HG02970 (cell line): ENCODE measurements at regions not wholly inside any gene's neighbourhood (a gene's known extent, or its start where the extent isn't known, plus 50 kb on each side); places are given as distances from the start of the nearest gene placed in this dataset.
"Not testable (repeated sequence)": the region's sequence is repeated elsewhere in the genome, so short reads cannot be mapped to it uniquely, and the experiment has no call there.

Experiments used
- ATAC-seq: cut with Tn5 transposase; IDR thresholded peaks from one replicate; pipeline ENCODE4 v1.9.1; 2021; ENCODE audit warnings: mild to moderate bottlenecking, moderate library complexity, moderate number of reproducible peaks; ENCODE audit not compliant: unreplicated experiment, low FRiP score

- no peak for ATAC-seq
These were observed 195.5 kb upstream of the FBXL4 start for GRCh38 chr6:99143108-99143861.

DNA sequence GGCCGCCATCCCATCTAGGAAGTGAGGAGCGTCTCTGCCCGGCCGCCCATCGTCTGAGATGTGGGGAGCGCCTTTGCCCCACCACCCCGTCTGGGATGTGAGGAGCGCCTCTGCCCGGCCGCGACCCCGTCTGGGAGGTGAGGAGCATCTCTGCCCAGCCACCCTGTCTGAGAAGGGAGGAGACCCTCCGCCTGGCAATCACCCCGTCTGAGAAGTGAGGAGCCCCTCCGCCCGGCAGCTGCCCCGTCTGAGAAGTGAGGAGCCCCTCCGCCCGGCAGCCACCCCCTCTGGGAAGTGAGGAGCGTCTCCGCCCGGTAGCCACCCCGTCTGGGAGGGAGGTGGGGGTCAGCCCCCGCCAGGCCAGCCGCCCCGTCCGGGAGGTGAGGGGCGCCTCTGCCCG lies 194.2 kb upstream of the FBXL4 start:
- ATAC-seq: not testable (repeated sequence)

- ATAC-seq: no peak
These were observed 190.7 kb upstream of the FBXL4 start for GRCh38 chr6:99138445-99138844.

- no peak for ATAC-seq
These were observed 189.6 kb upstream of the FBXL4 start for GRCh38 chr6:99137314-99137713.

DNA sequence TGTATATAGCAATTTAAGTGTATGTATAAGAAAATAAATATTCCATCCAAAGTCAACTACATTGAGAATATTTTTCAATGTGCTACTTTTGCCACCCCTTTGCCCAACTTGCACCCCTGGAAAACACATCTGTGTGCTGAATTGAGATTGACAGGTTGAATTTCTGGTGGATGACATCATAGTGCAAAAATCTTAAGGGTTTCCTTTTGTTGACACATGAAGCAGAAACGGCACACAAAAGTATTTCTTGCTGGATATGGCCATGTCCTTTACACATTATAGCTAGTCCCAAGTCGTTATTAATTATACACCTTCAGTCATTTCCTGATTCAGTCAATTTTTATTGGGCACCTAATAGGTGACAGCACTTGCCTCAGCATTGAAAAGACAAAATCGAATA lies 188.7 kb upstream of the FBXL4 start:
- no peak for ATAC-seq

DNA sequence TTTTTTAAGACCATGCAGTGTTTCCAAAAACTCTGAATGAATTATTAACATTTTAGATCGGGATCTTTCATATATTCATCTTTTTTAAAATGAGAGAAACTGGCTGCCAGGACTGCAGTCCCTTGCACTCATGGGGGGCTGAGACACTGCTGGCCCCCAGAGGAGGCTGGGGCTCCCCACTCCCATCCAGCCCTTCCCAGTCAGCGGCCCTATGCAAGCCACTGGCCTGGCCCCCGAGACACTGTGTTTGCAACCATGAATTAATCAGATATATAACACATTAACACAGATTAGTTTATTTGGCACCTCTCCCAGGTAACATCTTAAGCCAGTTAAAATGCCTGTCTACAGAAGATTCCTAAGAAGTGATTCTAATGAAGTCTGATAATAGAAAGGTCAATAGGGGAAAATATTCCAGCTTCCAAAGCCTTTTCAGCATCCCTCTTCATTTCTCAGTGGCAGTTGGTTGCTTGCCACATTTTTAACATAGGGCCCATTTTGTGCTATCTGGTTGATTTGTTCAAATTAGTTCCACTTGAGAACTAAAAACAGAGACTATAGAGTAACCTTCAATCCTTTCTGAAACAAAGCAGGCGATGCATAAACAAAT lies 184.4 kb upstream of the FBXL4 start:
- no peak for ATAC-seq

DNA sequence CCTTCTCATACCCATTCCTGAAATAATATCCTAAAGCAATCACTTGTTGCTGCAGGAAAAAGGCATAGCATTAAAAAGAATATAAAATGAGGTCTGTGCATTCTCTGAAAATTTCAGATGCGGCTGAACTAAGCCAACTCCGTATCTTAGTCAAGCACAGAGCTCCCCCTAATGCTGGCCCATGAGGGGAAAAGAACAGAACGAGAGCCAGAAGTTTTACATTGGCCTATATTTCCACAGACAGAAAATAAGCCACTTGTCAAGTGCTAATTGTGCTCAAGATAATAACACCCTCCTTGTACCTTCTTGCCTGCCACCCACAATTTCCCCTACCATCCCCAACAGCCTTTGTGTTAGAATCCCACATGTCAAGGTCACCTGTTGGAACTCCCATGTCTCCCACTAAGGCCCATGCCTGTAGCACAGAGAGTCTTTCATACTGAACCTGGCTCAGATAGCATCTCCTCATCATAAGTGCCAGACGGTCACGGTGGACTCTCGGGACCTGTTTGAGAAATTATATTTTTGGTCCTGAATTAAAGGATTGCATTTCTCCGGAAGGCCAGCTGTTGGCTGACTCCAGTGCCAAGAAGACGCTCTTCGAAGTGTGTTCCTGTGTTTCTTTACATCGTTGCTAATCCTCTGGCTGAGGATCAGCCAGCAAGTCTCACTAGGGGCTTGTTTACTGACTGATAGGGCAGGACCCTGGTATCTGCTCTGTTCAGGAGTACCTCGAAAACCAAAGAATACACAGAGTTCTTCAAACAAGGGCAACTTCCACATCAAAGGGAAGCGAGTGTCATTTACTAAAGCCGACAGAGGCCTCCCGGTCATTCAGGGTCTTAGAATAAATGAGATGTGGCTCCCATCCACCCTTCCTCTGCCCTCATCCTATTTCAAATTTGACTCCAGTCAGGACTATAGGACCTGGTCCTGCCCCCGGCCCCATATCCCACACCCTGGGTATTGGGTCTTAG lies 183.4 kb upstream of the FBXL4 start:
- ATAC-seq: no peak

- no peak for ATAC-seq
These were observed 182.1 kb upstream of the FBXL4 start for GRCh38 chr6:99129835-99130234.

DNA sequence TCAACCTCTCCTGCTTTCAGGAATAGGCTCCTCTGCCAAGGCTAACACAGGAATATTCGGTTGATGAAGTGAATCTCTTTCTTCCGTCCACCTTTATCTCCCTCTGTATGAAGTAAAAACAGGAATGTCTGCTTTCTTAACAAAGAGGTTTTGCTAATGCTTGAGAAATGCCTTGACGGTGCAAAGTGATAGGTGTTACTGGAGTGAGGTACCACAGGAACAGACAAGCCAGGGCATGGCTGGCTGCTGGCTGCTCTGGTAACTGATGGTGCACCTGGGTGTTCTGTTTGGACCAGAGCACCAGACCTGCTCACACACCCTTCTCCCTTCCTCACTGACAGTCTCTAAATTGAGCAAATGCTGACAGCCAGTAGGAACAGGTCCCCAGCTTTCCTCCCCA lies 174.0 kb upstream of the FBXL4 start:
- no peak for ATAC-seq

GRCh38 chr6:99120641-99121040 lies 172.9 kb upstream of the FBXL4 start:
- ATAC-seq: no peak

DNA sequence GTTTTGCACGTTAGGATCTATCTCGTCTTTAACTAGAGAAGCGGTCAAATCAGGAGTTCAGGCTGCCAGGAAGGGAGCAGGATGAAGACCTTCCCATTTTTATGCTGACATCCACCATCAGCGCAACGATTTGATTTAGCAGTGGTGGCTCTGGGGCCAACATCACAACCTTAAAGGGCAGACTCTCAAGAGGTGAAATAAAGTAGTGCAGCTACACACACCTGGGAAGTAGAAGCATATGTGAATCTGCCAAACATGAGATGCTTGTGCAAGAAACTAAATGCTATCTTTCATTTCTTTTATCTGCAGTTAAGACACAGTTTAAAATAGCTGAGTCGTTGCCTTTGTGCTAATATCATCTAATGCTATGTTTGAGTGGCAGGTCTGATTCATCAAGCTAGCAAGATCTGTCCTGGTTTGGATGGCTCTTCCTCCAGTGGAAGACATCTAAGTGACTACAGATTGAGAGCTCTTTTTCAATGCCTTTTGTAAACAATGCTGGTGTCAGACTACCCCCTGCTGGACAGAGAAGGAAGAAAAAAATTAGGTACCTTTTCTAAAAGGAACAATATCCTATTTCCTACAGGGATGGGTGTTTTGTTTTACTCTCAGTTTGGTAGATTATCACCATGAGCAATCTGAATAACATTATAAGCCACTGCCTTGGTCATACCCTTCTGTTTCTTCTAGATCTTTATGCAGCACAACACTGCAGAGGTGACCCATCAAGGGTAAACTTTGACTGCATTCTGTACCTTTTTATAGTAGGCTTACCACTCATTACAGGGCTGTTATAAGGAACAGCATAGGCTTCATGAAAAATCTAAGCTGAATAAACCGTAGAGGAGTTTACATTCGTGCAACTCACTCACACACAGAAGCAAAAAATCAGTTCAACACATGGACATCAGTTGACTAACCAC lies 171.6 kb upstream of the FBXL4 start:
- no peak for ATAC-seq

DNA sequence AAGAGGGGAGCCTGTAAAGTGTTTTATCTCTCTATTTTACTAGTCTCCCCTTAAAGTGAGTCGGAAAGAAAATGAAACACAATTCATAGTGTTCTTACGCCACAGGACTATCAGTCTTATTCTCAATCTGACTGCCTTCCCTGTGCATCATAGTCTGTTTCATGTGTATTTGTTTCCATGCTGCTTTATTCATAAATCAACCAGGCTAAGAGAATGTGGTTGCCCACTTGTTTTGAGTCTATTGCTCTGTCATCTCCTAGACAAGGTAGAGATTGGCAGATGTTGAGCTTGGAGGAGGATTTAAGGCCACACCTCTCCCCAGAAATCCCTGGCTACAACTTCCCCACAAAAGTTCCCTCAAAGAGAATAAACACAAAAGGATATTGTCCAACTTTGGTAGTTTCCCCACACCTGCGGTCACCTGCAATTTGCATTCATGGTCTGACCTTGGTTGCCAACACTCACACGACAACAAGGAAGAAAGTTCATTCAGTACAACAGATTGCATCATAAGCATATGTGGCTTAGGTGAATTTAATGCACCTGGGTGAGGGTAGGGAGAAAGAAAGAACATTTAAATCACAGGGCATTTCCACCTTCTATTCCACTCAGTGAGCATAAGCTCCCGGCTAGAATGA lies 167.1 kb upstream of the FBXL4 start:
- no peak for ATAC-seq

DNA sequence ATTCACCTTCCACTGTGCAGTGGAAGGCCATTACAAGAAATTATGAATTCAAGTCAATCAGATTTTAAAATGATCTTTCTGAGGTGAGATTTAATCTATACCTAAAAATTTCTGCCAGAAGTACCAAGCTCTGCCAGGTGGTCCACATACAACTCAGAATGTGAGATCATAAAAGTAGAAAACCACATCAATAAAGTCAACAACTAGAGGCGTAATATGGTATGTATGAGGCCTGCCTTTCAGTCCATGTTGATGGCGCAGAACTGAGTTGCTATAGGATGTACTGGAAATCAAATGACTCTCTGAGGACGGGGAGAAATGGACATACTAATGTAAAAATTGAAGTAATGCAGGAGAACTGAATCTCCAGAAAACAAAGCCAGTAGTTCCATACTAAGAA lies 163.8 kb upstream of the FBXL4 start:
- no peak for ATAC-seq

DNA sequence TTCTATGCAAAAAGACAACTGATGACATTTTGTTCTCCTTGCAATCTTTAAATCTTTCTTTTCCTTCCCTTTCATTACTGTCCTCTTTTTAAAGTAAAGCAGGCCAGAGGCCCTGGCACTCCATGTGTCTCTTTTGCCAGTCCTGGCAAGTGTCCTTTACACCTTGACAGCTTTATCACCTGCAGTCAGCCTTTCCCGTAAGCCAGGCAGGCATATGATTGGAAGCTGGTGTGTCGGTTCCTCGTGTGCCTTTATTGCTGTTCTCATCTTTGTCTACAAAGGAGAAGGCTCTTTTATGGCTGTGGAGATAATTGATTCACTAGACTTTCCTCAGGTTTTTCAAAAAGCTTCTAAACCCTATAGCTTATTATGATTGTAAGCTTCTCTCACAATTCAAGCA lies 162.3 kb upstream of the FBXL4 start:
- ATAC-seq: no peak

- no peak for ATAC-seq
These were observed 156.5 kb upstream of the FBXL4 start for GRCh38 chr6:99104218-99104617.

- ATAC-seq: no peak
These were observed 151.5 kb upstream of the FBXL4 start for GRCh38 chr6:99099243-99099642.

DNA sequence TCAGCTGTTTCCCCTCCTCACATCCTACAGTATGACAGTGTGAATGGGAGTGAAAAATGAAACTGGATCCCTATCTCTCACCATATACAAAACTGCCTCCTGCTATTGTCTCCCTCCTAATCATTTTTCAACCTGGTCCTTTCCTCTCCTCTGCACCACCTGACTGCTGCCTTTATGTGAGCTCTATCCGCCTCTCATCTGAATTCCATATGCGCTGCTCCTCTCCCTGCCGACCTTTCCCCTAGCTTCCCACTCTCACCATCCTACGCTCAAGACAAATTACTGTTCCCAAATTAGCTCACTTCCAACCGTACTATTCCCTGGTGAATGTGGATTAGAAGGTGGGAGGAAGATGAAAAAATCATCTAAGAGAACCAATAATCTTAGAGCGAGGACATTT lies 148.4 kb upstream of the FBXL4 start:
- no peak for ATAC-seq

DNA sequence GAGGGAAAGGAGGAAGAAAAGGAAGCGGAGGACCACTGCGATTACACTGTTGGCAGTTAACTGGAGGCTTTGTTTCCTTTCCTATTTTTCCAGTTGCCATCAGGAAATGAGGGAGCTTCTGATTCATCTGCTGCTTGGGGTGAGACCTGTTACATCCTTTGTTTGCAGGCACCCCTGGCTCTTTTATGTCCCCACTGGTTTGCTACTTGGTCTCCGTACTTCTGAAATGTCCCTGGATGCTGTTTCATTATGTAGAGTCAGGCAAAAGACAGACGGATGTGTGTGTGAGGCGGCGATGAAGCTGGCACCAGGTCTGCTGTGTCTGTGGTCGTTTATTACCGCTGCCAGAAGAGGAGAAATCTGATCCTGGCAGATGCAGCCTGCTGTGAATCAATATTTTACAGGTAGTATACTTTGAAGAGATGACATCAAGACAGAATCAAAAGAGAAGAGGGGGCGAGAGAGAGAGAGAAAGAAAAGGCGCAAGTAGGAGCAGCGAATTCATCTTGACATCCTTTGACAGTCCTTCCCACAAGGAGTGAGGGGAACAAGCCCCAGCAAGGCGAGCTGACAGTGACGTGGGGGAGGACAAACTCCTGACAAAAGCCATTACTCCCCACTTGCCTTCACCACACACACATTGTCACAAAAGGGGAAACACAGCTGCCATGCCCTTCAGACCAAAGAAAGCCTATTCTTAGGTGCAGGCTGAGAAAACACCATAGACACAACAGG lies 145.9 kb upstream of the FBXL4 start:
- no peak for ATAC-seq

- no peak for ATAC-seq
These were observed 144.7 kb upstream of the FBXL4 start for GRCh38 chr6:99092461-99092860.
